ENCODE measurements at regions not wholly inside any gene's neighbourhood (a gene's known extent, or its start where the extent isn't known, plus 50 kb on each side); places are given as distances from the start of the nearest gene placed in this dataset.
A peak's percentile ranks its signal among the peaks of the same experiment; 100 is the strongest.

GRCh38 chr18:10210057-10210633 is 244.3 kb upstream of the APCDD1 start:
- H3K4me3 Mint-ChIP-seq = no peak overlapping the region
- H3K36me3 Mint-ChIP-seq (ENCODE audit: low read depth) = no peaks in the 10 kb centered on the region
- peaks cover 27% of the 10 kb centered on the region for H3K27me3 Mint-ChIP-seq
- H3K9me3 Mint-ChIP-seq = peaks cover 4% of the 10 kb centered on the region
- H3K27ac Mint-ChIP-seq = no peak overlapping the region
- ATAC-seq (replicated peaks) = no peak
- H3K4me1 Mint-ChIP-seq = no peaks in the 10 kb centered on the region

DNA sequence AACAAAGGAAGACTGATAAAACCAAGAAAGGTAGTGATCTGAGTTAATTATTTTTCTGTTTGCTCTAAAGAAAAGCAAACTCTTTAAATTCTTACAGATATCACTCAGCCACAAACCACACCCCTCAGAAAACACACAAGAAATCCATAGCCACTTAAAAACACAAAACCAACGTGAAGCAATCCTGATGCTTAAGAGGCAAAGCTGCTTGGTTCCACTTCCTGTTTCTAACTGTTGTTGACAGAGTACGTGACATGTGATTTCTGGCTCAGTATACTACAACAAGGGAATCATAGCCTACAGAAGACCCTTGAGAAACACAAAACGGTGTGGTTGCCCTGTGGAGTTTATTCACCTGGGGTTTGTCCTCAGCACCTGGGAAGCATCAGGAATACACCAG is 240.9 kb upstream of the APCDD1 start:
- Mint-ChIP-seq H3K27me3 (peaks cover 21% of the 10 kb centered on the region), H3K9me3 (peaks cover 11% of the 10 kb centered on the region), H3K27ac (no peak overlapping the region), H3K36me3 (ENCODE audit: low read depth) (no peaks in the 10 kb centered on the region), H3K4me3 (no peak overlapping the region), H3K4me1 (no peaks in the 10 kb centered on the region)
- ATAC-seq (replicated peaks) = no peak

GRCh38 chr18:10215446-10215845 is 239.0 kb upstream of the APCDD1 start:
- Mint-ChIP-seq H3K36me3 (ENCODE audit: low read depth) (no peaks in the 10 kb centered on the region), H3K4me1 (no peaks in the 10 kb centered on the region), H3K27ac (no peak overlapping the region), H3K9me3 (peaks cover 11% of the 10 kb centered on the region), H3K4me3 (no peak overlapping the region), H3K27me3 (peaks cover 21% of the 10 kb centered on the region)
- no peak for ATAC-seq (replicated peaks)

DNA sequence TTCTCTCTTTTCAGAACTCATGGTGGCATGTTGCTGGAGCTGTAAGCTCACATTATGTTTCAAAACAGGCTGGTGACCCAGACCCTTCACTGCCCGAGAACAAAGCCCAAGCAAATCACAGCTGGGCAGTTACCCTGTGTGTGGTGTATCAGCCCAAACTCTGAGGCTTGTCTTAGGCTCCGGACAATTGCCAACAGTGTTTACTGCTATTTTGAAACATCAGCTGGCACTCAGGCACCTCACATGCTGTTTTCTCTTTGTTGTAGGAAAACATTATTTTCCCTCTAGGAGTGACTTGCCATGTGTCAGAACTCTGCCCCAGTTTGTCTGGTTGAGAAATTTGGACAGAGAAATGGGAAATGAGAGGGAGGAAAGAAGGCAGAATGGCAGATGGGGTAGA is 237.6 kb upstream of the APCDD1 start:
- Mint-ChIP-seq H3K4me3 (no peak overlapping the region), H3K27ac (no peak overlapping the region), H3K9me3 (peaks cover 14% of the 10 kb centered on the region), H3K4me1 (no peaks in the 10 kb centered on the region), H3K36me3 (ENCODE audit: low read depth) (no peaks in the 10 kb centered on the region), H3K27me3 (peaks cover 16% of the 10 kb centered on the region)
- ATAC-seq (replicated peaks) = no peak

DNA sequence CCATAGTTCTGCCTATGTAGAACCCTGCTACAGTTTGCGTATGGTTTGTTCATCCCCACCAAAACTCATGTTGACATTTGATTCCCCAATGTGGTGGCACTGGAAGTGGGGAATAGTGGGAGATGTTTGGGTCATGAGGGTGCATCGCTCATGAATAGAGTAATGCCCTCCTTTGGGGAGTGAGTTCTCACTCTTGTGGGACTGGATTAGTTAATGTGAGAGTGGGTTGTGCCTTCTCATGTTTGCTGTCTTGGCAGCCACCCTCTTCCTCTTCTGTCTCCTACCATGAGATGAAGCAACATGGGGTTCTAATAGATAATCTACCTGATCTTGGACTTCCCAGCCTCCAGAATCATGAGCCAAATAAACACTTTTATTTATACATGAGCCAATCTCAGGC is 237.2 kb upstream of the APCDD1 start:
- no peak for ATAC-seq (replicated peaks)
- H3K4me1 Mint-ChIP-seq = no peaks in the 10 kb centered on the region
- peaks cover 12% of the 10 kb centered on the region for H3K27me3 Mint-ChIP-seq
- H3K4me3 Mint-ChIP-seq = no peak overlapping the region
- H3K9me3 Mint-ChIP-seq = peaks cover 14% of the 10 kb centered on the region
- H3K36me3 Mint-ChIP-seq (ENCODE audit: low read depth) = no peaks in the 10 kb centered on the region
- H3K27ac Mint-ChIP-seq = no peak overlapping the region

- no peak overlapping the region for H3K4me3 Mint-ChIP-seq
- no peak for ATAC-seq (replicated peaks)
- no peak overlapping the region for H3K27ac Mint-ChIP-seq
- peaks cover 20% of the 10 kb centered on the region for H3K9me3 Mint-ChIP-seq
- H3K36me3 Mint-ChIP-seq (ENCODE audit: low read depth) = no peaks in the 10 kb centered on the region
- no peaks in the 10 kb centered on the region for H3K4me1 Mint-ChIP-seq
- peaks cover 6% of the 10 kb centered on the region for H3K27me3 Mint-ChIP-seq
These were observed 229.1 kb upstream of the APCDD1 start for GRCh38 chr18:10225300-10225699.

DNA sequence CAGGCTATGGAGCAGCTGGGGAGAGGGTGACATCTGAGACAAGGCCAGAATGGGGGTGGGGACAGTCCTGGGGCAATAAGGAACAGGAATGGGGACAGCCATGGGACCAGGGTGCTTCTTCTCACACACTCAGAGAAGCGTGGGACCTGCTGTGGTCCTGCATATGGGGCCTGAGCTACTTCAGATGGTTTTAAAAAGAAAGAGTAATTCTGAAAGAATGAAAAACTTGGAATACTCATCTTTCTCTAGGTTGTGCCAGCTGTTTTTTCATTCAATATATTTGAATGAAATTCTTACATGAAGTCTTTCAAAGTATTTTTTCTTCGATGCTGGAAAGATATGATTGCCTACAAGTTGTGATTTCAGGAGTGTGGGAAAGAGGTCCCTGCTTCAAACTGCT is 227.5 kb upstream of the APCDD1 start:
- no peak overlapping the region for H3K4me3 Mint-ChIP-seq
- ATAC-seq (replicated peaks) = no peak
- peaks cover 22% of the 10 kb centered on the region for H3K9me3 Mint-ChIP-seq
- H3K27me3 Mint-ChIP-seq = peaks cover 11% of the 10 kb centered on the region
- H3K4me1 Mint-ChIP-seq = no peaks in the 10 kb centered on the region
- H3K36me3 Mint-ChIP-seq (ENCODE audit: low read depth) = no peaks in the 10 kb centered on the region
- no peak overlapping the region for H3K27ac Mint-ChIP-seq

- no peak overlapping the region for H3K4me3 Mint-ChIP-seq
- H3K27me3 Mint-ChIP-seq = peaks cover 8% of the 10 kb centered on the region
- no peaks in the 10 kb centered on the region for H3K4me1 Mint-ChIP-seq
- ATAC-seq (replicated peaks) = no peak
- H3K9me3 Mint-ChIP-seq = peaks cover 17% of the 10 kb centered on the region
- H3K36me3 Mint-ChIP-seq (ENCODE audit: low read depth) = no peaks in the 10 kb centered on the region
- H3K27ac Mint-ChIP-seq = no peak overlapping the region
These were observed 226.1 kb upstream of the APCDD1 start for GRCh38 chr18:10228326-10228725.

- Mint-ChIP-seq H3K4me3 (no peak overlapping the region), H3K36me3 (ENCODE audit: low read depth) (no peaks in the 10 kb centered on the region), H3K27me3 (peaks cover 11% of the 10 kb centered on the region), H3K9me3 (peaks cover 16% of the 10 kb centered on the region), H3K4me1 (no peaks in the 10 kb centered on the region), H3K27ac (no peak overlapping the region)
- no peak for ATAC-seq (replicated peaks)
These were observed 225.0 kb upstream of the APCDD1 start for GRCh38 chr18:10229458-10229857.

- H3K4me1 Mint-ChIP-seq = no peaks in the 10 kb centered on the region
- peaks cover 13% of the 10 kb centered on the region for H3K9me3 Mint-ChIP-seq
- no peaks in the 10 kb centered on the region for H3K36me3 Mint-ChIP-seq (ENCODE audit: low read depth)
- peaks cover 11% of the 10 kb centered on the region for H3K27me3 Mint-ChIP-seq
- H3K4me3 Mint-ChIP-seq = no peak overlapping the region
- peak; percentile 43 for ATAC-seq (replicated peaks)
- H3K27ac Mint-ChIP-seq = no peak overlapping the region
These were observed 224.4 kb upstream of the APCDD1 start for GRCh38 chr18:10230072-10230471.

DNA sequence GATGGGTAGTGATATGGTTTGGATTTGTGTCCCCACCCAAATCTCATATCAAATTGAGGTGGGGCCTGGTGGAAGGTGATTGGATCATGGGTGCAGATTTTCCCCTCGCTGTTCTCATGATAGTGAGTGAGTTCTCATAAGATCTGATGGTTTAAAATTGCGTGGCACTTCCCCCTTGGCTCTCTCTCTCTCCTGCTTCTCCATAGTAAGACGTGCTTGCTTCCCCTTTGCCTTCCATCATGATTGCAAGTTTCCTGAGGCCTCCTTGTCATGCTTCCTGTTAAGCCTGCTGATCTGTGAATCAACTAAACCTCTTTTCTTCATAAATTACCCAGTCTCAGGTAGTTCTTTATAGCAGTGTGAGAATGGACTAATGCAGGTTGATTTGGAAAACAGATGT is 223.2 kb upstream of the APCDD1 start:
- ATAC-seq (replicated peaks) = no peak
- H3K4me1 Mint-ChIP-seq = no peaks in the 10 kb centered on the region
- H3K27ac Mint-ChIP-seq = no peak overlapping the region
- peaks cover 7% of the 10 kb centered on the region for H3K9me3 Mint-ChIP-seq
- H3K27me3 Mint-ChIP-seq = peaks cover 10% of the 10 kb centered on the region
- H3K36me3 Mint-ChIP-seq (ENCODE audit: low read depth) = no peaks in the 10 kb centered on the region
- no peak overlapping the region for H3K4me3 Mint-ChIP-seq

- Mint-ChIP-seq H3K27me3 (peaks cover 8% of the 10 kb centered on the region), H3K4me3 (no peak overlapping the region), H3K27ac (no peak overlapping the region), H3K36me3 (ENCODE audit: low read depth) (no peaks in the 10 kb centered on the region), H3K4me1 (no peaks in the 10 kb centered on the region), H3K9me3 (peaks cover 6% of the 10 kb centered on the region)
- no peak for ATAC-seq (replicated peaks)
These were observed 222.4 kb upstream of the APCDD1 start for GRCh38 chr18:10232062-10232461.

DNA sequence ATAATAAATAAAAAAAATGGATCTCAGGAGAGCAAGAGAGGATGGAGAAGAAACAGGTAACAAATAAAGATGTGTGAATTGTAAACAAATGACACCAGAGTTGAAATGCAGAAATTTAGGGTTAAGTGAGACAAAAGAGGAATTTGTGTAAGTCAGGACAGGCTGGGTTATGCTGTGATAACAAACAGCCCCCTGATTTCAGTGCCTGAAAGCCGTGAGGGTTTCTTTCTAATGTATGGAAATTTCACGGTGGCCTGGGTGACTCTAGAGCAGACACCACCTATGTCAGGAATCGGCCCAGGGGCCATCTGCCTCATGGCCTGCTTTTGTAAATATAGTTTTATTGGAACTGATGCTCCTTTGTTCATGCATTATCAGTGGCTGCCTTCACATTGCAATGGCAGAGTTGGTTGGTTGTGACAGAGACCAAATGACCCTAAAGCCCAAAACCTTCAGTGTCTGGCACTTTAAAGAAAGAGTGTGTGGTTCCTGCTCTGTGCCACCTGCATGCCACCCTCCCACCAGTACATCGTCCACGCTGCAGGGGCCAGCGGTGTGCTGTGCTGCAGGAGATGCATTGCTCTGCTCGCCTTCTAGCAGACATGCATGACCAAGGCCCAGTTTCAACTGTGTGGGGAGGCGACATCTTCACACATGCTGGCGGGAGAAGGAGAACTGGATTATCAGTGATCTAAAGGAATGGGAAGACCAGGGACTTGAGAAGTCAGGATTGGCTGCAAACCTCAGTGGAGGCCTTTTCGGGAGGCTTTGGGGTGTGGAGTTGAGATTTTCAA is 221.2 kb upstream of the APCDD1 start:
- Mint-ChIP-seq H3K27me3 (peaks cover 8% of the 10 kb centered on the region), H3K36me3 (ENCODE audit: low read depth) (no peaks in the 10 kb centered on the region), H3K4me1 (no peaks in the 10 kb centered on the region), H3K9me3 (peaks cover 6% of the 10 kb centered on the region), H3K4me3 (no peak overlapping the region), H3K27ac (no peak overlapping the region)
- ATAC-seq (replicated peaks) = no peak

DNA sequence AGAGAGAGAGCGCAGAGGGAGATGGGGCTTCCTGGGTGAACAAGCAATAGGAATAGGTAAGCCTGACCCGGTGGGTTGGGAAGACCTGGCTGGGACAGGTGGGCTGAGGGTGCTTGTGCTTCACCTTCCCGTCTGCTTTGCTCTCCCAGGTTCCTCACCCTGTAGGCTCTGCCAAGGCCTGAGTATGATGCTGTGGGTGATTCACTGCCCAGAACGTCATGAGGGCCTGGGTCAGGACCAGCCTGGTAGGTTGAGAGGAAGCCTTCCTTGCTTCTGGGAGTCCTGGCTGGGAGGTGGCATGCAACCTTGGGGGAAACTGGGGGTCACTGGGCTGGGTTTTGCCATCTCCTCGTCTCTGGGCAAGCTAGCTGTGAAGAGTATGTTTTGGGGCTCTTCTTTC is 220.2 kb upstream of the APCDD1 start:
- no peak overlapping the region for H3K27ac Mint-ChIP-seq
- no peak overlapping the region for H3K4me3 Mint-ChIP-seq
- H3K36me3 Mint-ChIP-seq (ENCODE audit: low read depth) = no peaks in the 10 kb centered on the region
- peaks cover 8% of the 10 kb centered on the region for H3K27me3 Mint-ChIP-seq
- H3K4me1 Mint-ChIP-seq = no peaks in the 10 kb centered on the region
- no peak for ATAC-seq (replicated peaks)
- H3K9me3 Mint-ChIP-seq = peaks cover 6% of the 10 kb centered on the region

DNA sequence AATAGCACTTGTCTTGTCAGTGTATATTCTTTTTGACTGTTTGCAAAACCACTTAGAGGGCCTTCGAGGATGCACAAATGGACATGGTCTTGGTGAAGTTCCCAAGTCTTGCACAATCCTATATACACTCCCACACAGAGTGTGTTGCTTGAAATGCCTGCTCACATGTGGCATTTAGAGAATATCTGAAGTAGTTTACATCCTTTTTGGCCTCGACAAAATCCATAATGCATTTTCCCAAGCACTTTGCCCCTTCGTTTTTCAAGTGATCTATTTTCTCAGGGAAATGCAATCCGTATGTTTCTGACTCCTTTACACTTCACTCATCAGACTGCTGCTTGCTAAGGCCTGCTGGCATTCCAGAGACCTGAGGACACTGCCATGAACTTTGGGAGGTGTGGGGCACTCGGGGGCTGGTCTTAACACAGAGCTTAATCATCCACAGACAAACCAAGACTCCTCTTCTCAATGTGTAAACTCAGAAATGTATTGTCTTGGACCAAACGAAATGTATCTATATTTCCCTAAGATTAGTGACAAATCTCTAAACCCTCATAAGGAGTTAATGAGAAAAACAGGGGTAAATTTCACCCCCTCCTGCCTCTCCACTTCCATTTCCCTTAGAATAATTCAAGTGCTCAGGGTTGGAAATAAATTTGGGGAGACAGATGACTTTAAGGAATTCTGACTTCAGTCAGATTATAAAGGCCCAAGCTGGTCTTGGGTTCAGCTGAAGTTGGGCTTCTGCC is 219.3 kb upstream of the APCDD1 start:
- ATAC-seq (replicated peaks) = no peak
- H3K36me3 Mint-ChIP-seq (ENCODE audit: low read depth) = no peaks in the 10 kb centered on the region

More for the DNA sequence above, 219.3 kb upstream of the APCDD1 start:
- Mint-ChIP-seq H3K4me3 (no peak overlapping the region), H3K27me3 (peaks cover 8% of the 10 kb centered on the region), H3K4me1 (no peaks in the 10 kb centered on the region), H3K9me3 (peaks cover 6% of the 10 kb centered on the region), H3K27ac (no peak overlapping the region)
